Hepatocyte (in vitro differentiated cells): ENCODE measurements at regions not wholly inside any gene's neighbourhood (a gene's known extent, or its start where the extent isn't known, plus 50 kb on each side); places are given as distances from the start of the nearest gene placed in this dataset.

Experiments used
- DNase-seq: peaks from one replicate; pipeline ENCODE4 v3.0.0-alpha.2; 2016; ENCODE audit warnings: low spot score
- H2AFZ ChIP-seq: fragments of 200-600 bp; sonication (generic); 2 replicates; pipeline ENCODE4 v1.6.0; 2016; ENCODE audit warnings: antibody characterized with exemption, mild to moderate bottlenecking
- H3K27ac ChIP-seq: fragments of 200-600 bp; sonication (generic); 2 replicates; pipeline ENCODE4 v1.5.1; 2016; ENCODE audit warnings: mild to moderate bottlenecking
- H3K27me3 ChIP-seq: fragments of 200-600 bp; sonication (generic); 2 replicates; pipeline ENCODE4 v1.6.1; 2016
- H3K36me3 ChIP-seq: fragments of 200-600 bp; sonication (generic); replicated peaks from 2 replicates; pipeline ENCODE4 v1.5.1; 2016; ENCODE audit warnings: low read depth; ENCODE audit not compliant: insufficient read depth
- H3K4me1 ChIP-seq: fragments of 200-600 bp; sonication (generic); 2 replicates; pipeline ENCODE4 v1.5.1; 2016; ENCODE audit warnings: mild to moderate bottlenecking, moderate library complexity; ENCODE audit not compliant: insufficient read depth
- H3K4me2 ChIP-seq: fragments of 200-600 bp; sonication (generic); 2 replicates; pipeline ENCODE4 v1.6.0; 2016
- H3K4me3 ChIP-seq: fragments of 200-600 bp; sonication (generic); 2 replicates; pipeline ENCODE4 v1.5.1; 2016; ENCODE audit warnings: mild to moderate bottlenecking
- H3K79me2 ChIP-seq: fragments of 200-600 bp; sonication (generic); 2 replicates; pipeline ENCODE4 v1.6.0; 2017; ENCODE audit warnings: mild to moderate bottlenecking
- H3K9me2 ChIP-seq: fragments of 200-600 bp; sonication (generic); replicated peaks from 2 replicates; pipeline ENCODE4 v1.6.0; 2017; ENCODE audit warnings: mild to moderate bottlenecking; ENCODE audit not compliant: insufficient read depth
- H3K9me3 ChIP-seq: fragments of 200-600 bp; sonication (generic); 2 replicates; pipeline ENCODE4 v1.5.1; 2016; ENCODE audit warnings: low read depth, mild to moderate bottlenecking
- H4K20me1 ChIP-seq: fragments of 200-600 bp; sonication (generic); 2 replicates; pipeline ENCODE4 v1.6.0; 2016; ENCODE audit warnings: mild to moderate bottlenecking; ENCODE audit not compliant: insufficient read depth, poor library complexity, severe bottlenecking
- CTCF ChIP-seq: fragments of 200-600 bp; sonication (generic); IDR thresholded peaks from 2 replicates; pipeline ENCODE4 v1.5.1; 2016; ENCODE audit warnings: antibody characterized with exemption, mild to moderate bottlenecking; ENCODE audit not compliant: poor library complexity
- EZH2 ChIP-seq: fragments of 200-600 bp; sonication (generic); IDR thresholded peaks from 2 replicates; pipeline ENCODE4 v1.6.1; 2016; ENCODE audit warnings: antibody characterized with exemption, mild to moderate bottlenecking, borderline replicate concordance
- EZH2phosphoT487 ChIP-seq: fragments of 200-600 bp; sonication (generic); IDR thresholded peaks from one replicate; pipeline ENCODE4 v1.6.1; 2018; ENCODE audit warnings: antibody characterized with exemption, mild to moderate bottlenecking, low read depth, moderate library complexity; ENCODE audit not compliant: unreplicated experiment, severe bottlenecking
- WGBS: methylation state at CpG from one replicate; pipeline ENCODE4 v1.1.6; 2016; ENCODE audit warnings: low lambda C conversion rate; ENCODE audit errors: missing lambda C conversion rate; 5-methylcytosine and 5-hydroxymethylcytosine counted together

- Histone ChIP-seq H3K4me3 (no peak overlapping the region), H2AFZ (no peak overlapping the region), H3K27ac (no peak overlapping the region), H3K36me3 (no peaks in the 10 kb centered on the region), H3K27me3 (no peaks in the 10 kb centered on the region), H3K4me2 (no peak overlapping the region), H3K4me1 (no peaks in the 10 kb centered on the region), H3K79me2 (no peaks in the 10 kb centered on the region), H4K20me1 (no peaks in the 10 kb centered on the region), H3K9me2 (no peaks in the 10 kb centered on the region), H3K9me3 (no peaks in the 10 kb centered on the region)
- whole genome bisulfite sequencing, result 59% methylated on average over 2 of the region's 2 CpGs
- DNase-seq, result no peak
- TF ChIP-seq CTCF, result no peak
- TF ChIP-seq EZH2, result no peak
Measured at GRCh38 chr5:99378443-99378842, 449.6 kb upstream of the CHD1 start.

GRCh38 chr5:99369797-99370593 lies 441.2 kb upstream of the CHD1 start:
- Histone ChIP-seq H3K4me2 (no peak overlapping the region), H3K27me3 (no peaks in the 10 kb centered on the region), H3K4me3 (no peak overlapping the region), H3K4me1 (no peaks in the 10 kb centered on the region), H3K36me3 (no peaks in the 10 kb centered on the region), H3K9me2 (no peaks in the 10 kb centered on the region), H3K9me3 (no peaks in the 10 kb centered on the region), H3K27ac (no peak overlapping the region), H2AFZ (no peak overlapping the region), H3K79me2 (no peaks in the 10 kb centered on the region), H4K20me1 (no peaks in the 10 kb centered on the region)
- DNase-seq, result no peak
- 45% methylated on average over 3 of the region's 3 CpGs for WGBS
- TF ChIP-seq CTCF (no peak), EZH2phosphoT487 (no peak), EZH2 (no peak)

GRCh38 chr5:99368726-99369125 lies 439.9 kb upstream of the CHD1 start:
- Histone ChIP-seq H3K9me2 (no peaks in the 10 kb centered on the region), H3K9me3 (no peaks in the 10 kb centered on the region), H3K79me2 (no peaks in the 10 kb centered on the region), H4K20me1 (no peaks in the 10 kb centered on the region), H3K4me1 (no peaks in the 10 kb centered on the region), H3K27ac (no peak overlapping the region), H3K4me3 (no peak overlapping the region), H3K27me3 (no peaks in the 10 kb centered on the region), H3K4me2 (no peak overlapping the region), H2AFZ (no peak overlapping the region), H3K36me3 (no peaks in the 10 kb centered on the region)
- TF ChIP-seq CTCF (no peak), EZH2 (no peak), EZH2phosphoT487 (no peak)
- 78% methylated on average over 2 of the region's 2 CpGs for WGBS
- no peak for DNase-seq

GRCh38 chr5:99355881-99356280 lies 427.1 kb upstream of the CHD1 start:
- Histone ChIP-seq H3K27ac (no peak overlapping the region), H3K9me3 (no peaks in the 10 kb centered on the region), H4K20me1 (no peaks in the 10 kb centered on the region), H3K36me3 (no peaks in the 10 kb centered on the region), H2AFZ (no peak overlapping the region), H3K9me2 (no peaks in the 10 kb centered on the region), H3K4me2 (no peak overlapping the region), H3K27me3 (no peaks in the 10 kb centered on the region), H3K4me1 (no peaks in the 10 kb centered on the region), H3K79me2 (no peaks in the 10 kb centered on the region), H3K4me3 (no peak overlapping the region)
- DNase-seq, result no peak
- TF ChIP-seq CTCF (no peak), EZH2phosphoT487 (no peak), EZH2 (no peak)
